ENCODE measurements at regions not wholly inside any gene's neighbourhood (a gene's known extent, or its start where the extent isn't known, plus 50 kb on each side); places are given as distances from the start of the nearest gene placed in this dataset.
"Not testable (repeated sequence)": the region's sequence is repeated elsewhere in the genome, so short reads cannot be mapped to it uniquely, and the experiment has no call there.

GRCh38 chr6:147691446-147691845 is 183.0 kb downstream of the SAMD5 start:
- no peaks in the 10 kb centered on the region for H3K27me3 Mint-ChIP-seq
- H3K4me1 Mint-ChIP-seq (ENCODE audit: low read depth), result no peaks in the 10 kb centered on the region
- no peak overlapping the region for H3K4me3 Mint-ChIP-seq
- H3K27ac Mint-ChIP-seq, result no peak overlapping the region
- no peaks in the 10 kb centered on the region for H3K36me3 Mint-ChIP-seq (ENCODE audit: low read depth)
- DNase-seq, result no peak
- no peaks in the 10 kb centered on the region for H3K9me3 Mint-ChIP-seq

- Mint-ChIP-seq H3K4me1 (ENCODE audit: low read depth) (no peaks in the 10 kb centered on the region), H3K9me3 (no peaks in the 10 kb centered on the region), H3K4me3 (no peak overlapping the region), H3K27me3 (no peaks in the 10 kb centered on the region), H3K36me3 (ENCODE audit: low read depth) (no peaks in the 10 kb centered on the region), H3K27ac (no peak overlapping the region)
- no peak for DNase-seq
Measured at GRCh38 chr6:147693181-147693580, 184.7 kb downstream of the SAMD5 start.

- not testable (repeated sequence) for H3K27ac Mint-ChIP-seq; H3K27me3 Mint-ChIP-seq; H3K4me1 Mint-ChIP-seq (ENCODE audit: low read depth); DNase-seq; H3K36me3 Mint-ChIP-seq (ENCODE audit: low read depth); H3K4me3 Mint-ChIP-seq; H3K9me3 Mint-ChIP-seq
Measured at GRCh38 chr6:147694556-147694955, 186.1 kb downstream of the SAMD5 start.

GRCh38 chr6:147695819-147696218 is 187.3 kb downstream of the SAMD5 start:
- Mint-ChIP-seq H3K27me3 (no peaks in the 10 kb centered on the region), H3K4me1 (ENCODE audit: low read depth) (no peaks in the 10 kb centered on the region), H3K36me3 (ENCODE audit: low read depth) (no peaks in the 10 kb centered on the region), H3K4me3 (no peak overlapping the region), H3K27ac (no peak overlapping the region), H3K9me3 (no peaks in the 10 kb centered on the region)
- no peak for DNase-seq

GRCh38 chr6:147699140-147699539 is 190.7 kb downstream of the SAMD5 start:
- Mint-ChIP-seq H3K27me3 (no peaks in the 10 kb centered on the region), H3K36me3 (ENCODE audit: low read depth) (no peaks in the 10 kb centered on the region), H3K9me3 (no peaks in the 10 kb centered on the region)

GRCh38 chr6:147699637-147700036 is 191.1 kb downstream of the SAMD5 start:
- H3K9me3 Mint-ChIP-seq, result no peaks in the 10 kb centered on the region
- H3K4me1 Mint-ChIP-seq (ENCODE audit: low read depth), result no peaks in the 10 kb centered on the region
- no peak overlapping the region for H3K27ac Mint-ChIP-seq
- H3K27me3 Mint-ChIP-seq, result no peaks in the 10 kb centered on the region
- H3K36me3 Mint-ChIP-seq (ENCODE audit: low read depth), result no peaks in the 10 kb centered on the region
- DNase-seq, result no peak
- no peak overlapping the region for H3K4me3 Mint-ChIP-seq

More at GRCh38 chr6:147699140-147699539, 190.7 kb downstream of the SAMD5 start:
- Mint-ChIP-seq H3K4me1 (ENCODE audit: low read depth) (no peaks in the 10 kb centered on the region), H3K4me3 (no peak overlapping the region), H3K27ac (no peak overlapping the region)
- no peak for DNase-seq

GRCh38 chr6:147700436-147701209 is 192.1 kb downstream of the SAMD5 start:
- Mint-ChIP-seq H3K4me1 (ENCODE audit: low read depth) (no peaks in the 10 kb centered on the region), H3K9me3 (no peaks in the 10 kb centered on the region), H3K4me3 (no peak overlapping the region), H3K27ac (no peak overlapping the region), H3K27me3 (no peaks in the 10 kb centered on the region), H3K36me3 (ENCODE audit: low read depth) (no peaks in the 10 kb centered on the region)
- no peak for DNase-seq

- no peak overlapping the region for H3K27ac Mint-ChIP-seq
- H3K4me1 Mint-ChIP-seq (ENCODE audit: low read depth), result no peaks in the 10 kb centered on the region
- no peaks in the 10 kb centered on the region for H3K36me3 Mint-ChIP-seq (ENCODE audit: low read depth)
- no peak overlapping the region for H3K4me3 Mint-ChIP-seq
- no peaks in the 10 kb centered on the region for H3K27me3 Mint-ChIP-seq
- no peaks in the 10 kb centered on the region for H3K9me3 Mint-ChIP-seq
- no peak for DNase-seq
Measured at GRCh38 chr6:147704691-147705090, 196.2 kb downstream of the SAMD5 start.

GRCh38 chr6:147707524-147707923 is 199.0 kb downstream of the SAMD5 start:
- Mint-ChIP-seq H3K4me3 (no peak overlapping the region), H3K27me3 (no peaks in the 10 kb centered on the region), H3K4me1 (ENCODE audit: low read depth) (no peaks in the 10 kb centered on the region), H3K9me3 (no peaks in the 10 kb centered on the region), H3K36me3 (ENCODE audit: low read depth) (no peaks in the 10 kb centered on the region), H3K27ac (no peak overlapping the region)
- no peak for DNase-seq

- Mint-ChIP-seq H3K4me3 (no peak overlapping the region), H3K27me3 (no peaks in the 10 kb centered on the region), H3K27ac (no peak overlapping the region), H3K9me3 (no peaks in the 10 kb centered on the region), H3K36me3 (ENCODE audit: low read depth) (no peaks in the 10 kb centered on the region), H3K4me1 (ENCODE audit: low read depth) (no peaks in the 10 kb centered on the region)
- no peak for DNase-seq
Measured at GRCh38 chr6:147708170-147708569, 199.7 kb downstream of the SAMD5 start.

GRCh38 chr6:147709396-147710272 is 201.1 kb downstream of the SAMD5 start:
- no peak for DNase-seq
- Mint-ChIP-seq H3K27ac (no peak overlapping the region), H3K27me3 (no peaks in the 10 kb centered on the region), H3K9me3 (no peaks in the 10 kb centered on the region), H3K4me3 (no peak overlapping the region), H3K4me1 (ENCODE audit: low read depth) (no peaks in the 10 kb centered on the region), H3K36me3 (ENCODE audit: low read depth) (no peaks in the 10 kb centered on the region)

- Mint-ChIP-seq H3K9me3 (no peaks in the 10 kb centered on the region), H3K4me3 (no peak overlapping the region), H3K4me1 (ENCODE audit: low read depth) (no peaks in the 10 kb centered on the region), H3K36me3 (ENCODE audit: low read depth) (no peaks in the 10 kb centered on the region), H3K27me3 (no peaks in the 10 kb centered on the region), H3K27ac (no peak overlapping the region)
- DNase-seq, result no peak
Measured at GRCh38 chr6:147710890-147711289, 202.4 kb downstream of the SAMD5 start.

- no peaks in the 10 kb centered on the region for H3K27me3 Mint-ChIP-seq
- H3K27ac Mint-ChIP-seq, result no peak overlapping the region
- no peak overlapping the region for H3K4me3 Mint-ChIP-seq
- no peaks in the 10 kb centered on the region for H3K36me3 Mint-ChIP-seq (ENCODE audit: low read depth)
- DNase-seq, result no peak
- no peaks in the 10 kb centered on the region for H3K9me3 Mint-ChIP-seq
- no peaks in the 10 kb centered on the region for H3K4me1 Mint-ChIP-seq (ENCODE audit: low read depth)
Measured at GRCh38 chr6:147711476-147711875, 203.0 kb downstream of the SAMD5 start.

- Mint-ChIP-seq H3K4me1 (ENCODE audit: low read depth) (no peaks in the 10 kb centered on the region), H3K9me3 (no peaks in the 10 kb centered on the region), H3K36me3 (ENCODE audit: low read depth) (no peaks in the 10 kb centered on the region), H3K27ac (no peak overlapping the region), H3K27me3 (no peaks in the 10 kb centered on the region), H3K4me3 (no peak overlapping the region)
- DNase-seq, result no peak
Measured at GRCh38 chr6:147712841-147713240, 204.4 kb downstream of the SAMD5 start.

- H3K27me3 Mint-ChIP-seq, result no peaks in the 10 kb centered on the region
- no peak overlapping the region for H3K4me3 Mint-ChIP-seq
- no peaks in the 10 kb centered on the region for H3K9me3 Mint-ChIP-seq
- H3K36me3 Mint-ChIP-seq (ENCODE audit: low read depth), result no peaks in the 10 kb centered on the region
- no peak for DNase-seq
- H3K4me1 Mint-ChIP-seq (ENCODE audit: low read depth), result no peaks in the 10 kb centered on the region
- no peak overlapping the region for H3K27ac Mint-ChIP-seq
Measured at GRCh38 chr6:147715035-147715434, 206.5 kb downstream of the SAMD5 start.
